Astrocyte (in vitro differentiated cells and primary cell): ENCODE measurements at regions not wholly inside any gene's neighbourhood (a gene's known extent, or its start where the extent isn't known, plus 50 kb on each side); places are given as distances from the start of the nearest gene placed in this dataset.

Experiments used
- DNase-seq: peaks from one replicate; pipeline ENCODE4 v3.0.0-alpha.2; 2010; ENCODE audit warnings: low read depth
- FAIRE-seq: peaks from 2 replicates; lab custom pipeline; 2011; peaks lifted over from hg19 to GRCh38; lab: Jason Lieb, UNC
- H2AFZ ChIP-seq: 2 replicates; pipeline ENCODE4 v1.6.0; 2012; ENCODE audit warnings: low read depth, low read length, inconsistent platforms
- H3K27ac ChIP-seq: 2 replicates; pipeline ENCODE4 v1.5.1; 2011; ENCODE audit warnings: low read depth, low read length, inconsistent platforms
- H3K27me3 ChIP-seq: 2 replicates; pipeline ENCODE4 v1.6.0; 2011; ENCODE audit warnings: low read length, inconsistent platforms; ENCODE audit not compliant: insufficient read depth
- H3K36me3 ChIP-seq: 2 replicates; pipeline ENCODE4 v1.5.1; 2011; ENCODE audit warnings: low read length, inconsistent platforms; ENCODE audit not compliant: insufficient read depth
- H3K4me1 ChIP-seq: 2 replicates; pipeline ENCODE4 v1.5.1; 2011; ENCODE audit warnings: low read length, inconsistent platforms; ENCODE audit not compliant: insufficient read depth
- H3K4me2 ChIP-seq: 2 replicates; pipeline ENCODE4 v1.6.0; 2012; ENCODE audit warnings: low read length, inconsistent platforms
- H3K4me3 ChIP-seq: 2 replicates; pipeline ENCODE4 v1.5.1; 2011; ENCODE audit warnings: low read depth, mild to moderate bottlenecking, low read length, inconsistent platforms; ENCODE audit not compliant: insufficient read depth
- H3K79me2 ChIP-seq: 2 replicates; pipeline ENCODE4 v1.6.0; 2012; ENCODE audit warnings: mild to moderate bottlenecking, low read length, inconsistent platforms; ENCODE audit not compliant: insufficient read depth
- H3K9ac ChIP-seq: 2 replicates; pipeline ENCODE4 v1.6.0; 2012; ENCODE audit warnings: mild to moderate bottlenecking, low read length, inconsistent platforms
- H3K9me3 ChIP-seq: 2 replicates; pipeline ENCODE4 v1.5.1; 2012; ENCODE audit warnings: low read depth, mild to moderate bottlenecking, low read length, inconsistent platforms; ENCODE audit not compliant: insufficient read depth
- H4K20me1 ChIP-seq: 2 replicates; pipeline ENCODE4 v1.6.0; 2012; ENCODE audit warnings: low read length, inconsistent platforms; ENCODE audit not compliant: insufficient read depth
- H3K27ac Mint-ChIP-seq: one replicate; pipeline ENCODE4 v1.8.0; 2021; ENCODE audit warnings: mild to moderate bottlenecking, mixed read lengths; ENCODE audit not compliant: unreplicated experiment
- H3K27me3 Mint-ChIP-seq: one replicate; pipeline ENCODE4 v1.8.0; 2021; ENCODE audit warnings: low read depth, mixed read lengths; ENCODE audit not compliant: unreplicated experiment
- H3K36me3 Mint-ChIP-seq: one replicate; pipeline ENCODE4 v1.8.0; 2021; ENCODE audit warnings: low read depth, mixed read lengths; ENCODE audit not compliant: unreplicated experiment
- H3K4me1 Mint-ChIP-seq: one replicate; pipeline ENCODE4 v1.8.0; 2021; ENCODE audit warnings: low read depth, mixed read lengths; ENCODE audit not compliant: unreplicated experiment
- H3K4me3 Mint-ChIP-seq: one replicate; pipeline ENCODE4 v1.8.0; 2021; ENCODE audit warnings: mild to moderate bottlenecking, moderate library complexity, mixed read lengths; ENCODE audit not compliant: unreplicated experiment
- H3K9me3 Mint-ChIP-seq: one replicate; pipeline ENCODE4 v1.8.0; 2021; ENCODE audit warnings: mild to moderate bottlenecking, mixed read lengths; ENCODE audit not compliant: unreplicated experiment
- CTCF ChIP-seq: IDR thresholded peaks from 2 replicates; pipeline ENCODE4 v1.5.1; 2011; ENCODE audit warnings: low read depth, mild to moderate bottlenecking, inconsistent platforms, low read length, moderate library complexity; ENCODE audit not compliant: insufficient read depth
- EZH2 ChIP-seq: IDR thresholded peaks from 2 replicates; pipeline ENCODE4 v1.6.1; 2012; ENCODE audit warnings: mild to moderate bottlenecking, low read length, inconsistent platforms; ENCODE audit not compliant: insufficient read depth

DNA sequence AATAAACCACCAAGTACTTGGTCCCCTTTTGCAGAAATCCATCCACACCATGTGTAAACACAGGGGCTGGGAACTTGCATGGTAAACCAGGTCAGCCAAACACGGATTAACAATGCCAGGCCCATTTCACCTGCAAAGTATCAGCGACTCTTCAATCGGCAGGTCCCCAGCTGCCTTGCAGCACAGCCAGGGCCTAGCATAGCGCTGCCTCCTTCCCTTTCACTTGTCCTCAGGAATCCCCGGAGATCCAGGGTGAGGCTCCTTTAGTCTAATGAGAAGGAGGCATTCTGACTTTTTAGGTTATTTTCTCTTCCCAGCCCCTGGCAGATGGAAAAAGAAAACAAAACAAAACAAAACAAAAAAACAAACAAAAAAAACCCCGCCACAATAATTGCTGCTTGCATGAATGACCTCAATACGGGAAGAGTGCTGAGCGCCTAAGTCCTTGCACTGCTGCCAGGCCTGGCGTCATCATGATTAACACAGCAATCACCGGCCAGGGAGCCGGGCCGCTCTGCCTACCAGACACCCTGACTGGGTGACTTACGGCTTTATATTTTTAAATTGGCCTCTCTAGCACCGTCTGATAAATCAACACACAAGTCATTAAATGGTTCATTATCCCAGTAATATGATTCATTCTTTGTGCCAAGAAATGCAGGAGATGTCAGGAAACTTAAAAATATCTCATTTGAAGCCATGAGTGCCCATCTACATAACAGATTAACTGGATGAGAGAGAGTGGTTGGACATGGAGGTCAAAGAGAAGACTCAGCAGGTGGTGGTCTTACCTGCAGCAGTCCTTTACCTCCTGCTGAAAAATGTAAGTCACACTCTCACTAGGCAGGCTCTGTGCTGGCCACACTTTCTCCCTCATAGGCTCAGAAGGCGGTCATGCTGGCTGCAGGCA, 692.7 kb downstream of the UQCRFS1 start:
- no peak overlapping the region for H3K4me3 Mint-ChIP-seq
- Histone ChIP-seq H3K4me1 (no peaks in the 10 kb centered on the region), H4K20me1 (no peaks in the 10 kb centered on the region), H3K9me3 (no peaks in the 10 kb centered on the region), H3K4me3 (no peak overlapping the region), H3K9ac (no peak overlapping the region), H3K27ac (no peak overlapping the region), H3K36me3 (no peaks in the 10 kb centered on the region), H2AFZ (no peak overlapping the region), H3K79me2 (no peaks in the 10 kb centered on the region), H3K4me2 (no peak overlapping the region), H3K27me3 (no peaks in the 10 kb centered on the region)
- no peak overlapping the region for H3K27ac Mint-ChIP-seq
- DNase-seq = peak; percentile 53
- FAIRE-seq = no peak
- H3K9me3 Mint-ChIP-seq = peaks cover 3% of the 10 kb centered on the region
- H3K36me3 Mint-ChIP-seq = no peaks in the 10 kb centered on the region
- H3K4me1 Mint-ChIP-seq = no peaks in the 10 kb centered on the region
- TF ChIP-seq CTCF (no peak), EZH2 (no peak)
- peaks cover 2% of the 10 kb centered on the region for H3K27me3 Mint-ChIP-seq

- Histone ChIP-seq H3K4me1 (no peaks in the 10 kb centered on the region), H3K27ac (no peak overlapping the region), H3K4me2 (no peak overlapping the region), H4K20me1 (no peaks in the 10 kb centered on the region), H3K4me3 (no peak overlapping the region), H3K27me3 (no peaks in the 10 kb centered on the region), H3K9ac (no peak overlapping the region), H3K9me3 (peaks cover under 1% of the 10 kb centered on the region), H2AFZ (no peak overlapping the region), H3K36me3 (no peaks in the 10 kb centered on the region), H3K79me2 (no peaks in the 10 kb centered on the region)
- Mint-ChIP-seq H3K4me3 (no peak overlapping the region), H3K27ac (no peak overlapping the region), H3K27me3 (peaks cover 2% of the 10 kb centered on the region), H3K9me3 (no peaks in the 10 kb centered on the region), H3K36me3 (no peaks in the 10 kb centered on the region), H3K4me1 (no peaks in the 10 kb centered on the region)
- no peak for FAIRE-seq
- TF ChIP-seq EZH2 (no peak), CTCF (no peak)
- DNase-seq = no peak
Observed at GRCh38 chr19:28519218-28519779, 693.7 kb downstream of the UQCRFS1 start.

- no peak overlapping the region for H3K4me3 ChIP-seq
- H3K4me3 Mint-ChIP-seq = no peak overlapping the region
- DNase-seq = no peak
- no peak overlapping the region for H3K9ac ChIP-seq
- FAIRE-seq = no peak
- no peak for TF ChIP-seq CTCF
- no peak for TF ChIP-seq EZH2
- H3K9me3 Mint-ChIP-seq = no peaks in the 10 kb centered on the region
- no peaks in the 10 kb centered on the region for H3K4me1 Mint-ChIP-seq
- no peak overlapping the region for H3K4me2 ChIP-seq
- no peaks in the 10 kb centered on the region for H4K20me1 ChIP-seq
- no peaks in the 10 kb centered on the region for H3K36me3 Mint-ChIP-seq
- H3K9me3 ChIP-seq = peaks cover 3% of the 10 kb centered on the region
- peaks cover 5% of the 10 kb centered on the region for H3K27me3 Mint-ChIP-seq
- no peaks in the 10 kb centered on the region for H3K4me1 ChIP-seq
- no peaks in the 10 kb centered on the region for H3K79me2 ChIP-seq
- H3K27me3 ChIP-seq = no peaks in the 10 kb centered on the region
- H3K36me3 ChIP-seq = no peaks in the 10 kb centered on the region
- H3K27ac Mint-ChIP-seq = no peak overlapping the region
- no peak overlapping the region for H3K27ac ChIP-seq
- H2AFZ ChIP-seq = no peak overlapping the region
Observed at GRCh38 chr19:28516415-28516872, 696.5 kb downstream of the UQCRFS1 start.
